T-helper 2 cell (primary cell): ENCODE measurements at regions not wholly inside any gene's neighbourhood (a gene's known extent, or its start where the extent isn't known, plus 50 kb on each side); places are given as distances from the start of the nearest gene placed in this dataset.

Experiments
- DNase-seq, 5 experiments: peaks; one replicate each; pipeline versions ENCODE4 v3.0.0 to v3.0.0-alpha.2; 2012 to 2022

DNA sequence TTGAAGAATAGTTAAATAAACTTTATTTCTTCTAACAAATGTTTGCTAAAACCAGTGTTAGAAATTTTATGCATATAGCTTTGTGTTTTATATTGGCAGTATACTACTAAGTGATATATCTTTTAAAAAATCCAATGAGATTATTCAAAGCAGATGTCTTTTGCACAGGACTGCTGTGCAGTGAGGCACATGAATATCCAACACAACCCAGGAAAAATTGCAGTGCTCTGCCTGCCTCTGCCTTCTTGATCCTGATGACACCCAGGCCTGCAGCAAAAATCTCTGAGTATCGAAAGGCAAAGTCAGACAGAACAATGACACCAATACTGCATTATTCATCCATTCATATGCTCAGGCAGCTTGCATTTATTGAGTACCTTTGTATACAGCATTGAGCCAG is 1076.5 kb upstream of the ARRDC3 start:
- DNase-seq = no peak

DNA sequence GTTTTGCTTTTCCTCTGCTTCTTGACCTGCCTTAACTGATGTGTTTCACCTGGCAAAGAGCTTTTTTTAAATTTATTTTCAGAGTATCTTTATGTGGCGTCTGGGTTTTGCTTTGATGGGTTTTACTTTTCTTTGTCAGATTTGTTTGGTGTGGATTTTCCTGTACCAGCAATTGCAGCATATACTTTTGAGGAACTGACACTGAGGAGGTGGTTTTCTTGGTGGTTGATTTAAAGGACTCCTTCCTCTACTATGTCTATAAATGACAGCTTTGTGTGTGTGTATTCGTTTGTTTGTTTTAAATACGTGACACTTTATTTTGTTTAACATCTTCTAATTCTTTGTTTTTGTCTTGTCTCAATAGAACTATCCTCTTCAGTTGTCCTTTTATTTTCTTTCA is 1071.9 kb upstream of the ARRDC3 start:
- no peak for DNase-seq

DNA sequence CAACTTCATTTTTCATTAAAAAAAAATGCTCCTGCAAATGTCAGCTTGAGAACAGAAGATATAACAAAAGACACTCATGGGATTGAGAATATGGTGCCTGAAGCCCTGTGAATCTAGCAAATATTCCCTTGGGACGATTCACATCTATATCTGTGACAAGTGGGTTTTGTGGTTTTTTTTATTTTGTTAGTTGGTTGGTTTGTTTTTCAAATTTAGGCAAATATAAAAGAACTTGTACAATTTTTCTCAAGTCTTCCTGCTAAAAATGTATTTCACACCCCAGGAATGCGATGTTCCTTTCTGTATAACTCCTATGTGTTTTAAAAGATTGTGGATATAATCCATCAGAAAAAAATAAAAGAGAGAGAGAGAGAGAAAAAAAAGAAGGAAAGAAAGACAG is 1061.8 kb upstream of the ARRDC3 start:
- DNase-seq = no peak

DNA sequence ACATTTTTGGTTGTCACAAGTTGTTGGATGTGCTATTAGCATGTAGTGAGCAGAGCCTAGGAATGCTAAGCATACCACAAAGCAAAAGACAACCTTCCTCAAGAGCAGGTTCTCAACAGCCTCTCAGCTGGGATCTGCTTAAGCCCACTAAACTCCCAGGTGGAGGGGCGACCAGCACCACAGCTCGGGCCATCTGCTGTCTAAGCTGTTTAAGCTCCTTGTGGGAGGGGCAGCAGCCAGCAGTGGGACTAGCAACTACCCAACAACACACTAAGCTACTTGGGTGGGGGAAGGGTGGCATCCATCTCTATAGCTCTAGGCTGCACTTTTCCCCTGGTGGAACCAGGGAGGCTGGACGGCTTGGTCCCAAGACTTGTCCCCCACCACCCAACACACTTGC is 1052.7 kb upstream of the ARRDC3 start:
- DNase-seq = no peak

DNA sequence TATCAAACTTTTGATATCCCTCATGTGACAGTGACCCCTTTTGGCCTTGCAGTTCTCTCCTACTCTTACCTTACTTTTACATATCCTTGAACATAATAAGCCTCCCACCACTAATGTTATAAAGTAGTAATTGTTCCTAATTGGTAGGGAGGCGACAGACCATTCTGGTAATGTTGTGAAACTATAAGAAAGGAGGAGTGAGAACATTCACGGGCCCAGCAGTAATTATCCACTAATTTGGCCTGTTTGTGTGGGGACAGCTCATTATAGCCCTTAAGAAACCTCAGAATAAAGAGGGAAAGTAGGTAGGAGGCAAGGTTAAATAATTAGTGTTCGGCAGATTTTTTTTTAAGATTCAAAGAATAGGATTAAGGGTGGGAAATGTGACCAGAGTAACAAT is 1046.5 kb upstream of the ARRDC3 start:
- DNase-seq = no peak

DNA sequence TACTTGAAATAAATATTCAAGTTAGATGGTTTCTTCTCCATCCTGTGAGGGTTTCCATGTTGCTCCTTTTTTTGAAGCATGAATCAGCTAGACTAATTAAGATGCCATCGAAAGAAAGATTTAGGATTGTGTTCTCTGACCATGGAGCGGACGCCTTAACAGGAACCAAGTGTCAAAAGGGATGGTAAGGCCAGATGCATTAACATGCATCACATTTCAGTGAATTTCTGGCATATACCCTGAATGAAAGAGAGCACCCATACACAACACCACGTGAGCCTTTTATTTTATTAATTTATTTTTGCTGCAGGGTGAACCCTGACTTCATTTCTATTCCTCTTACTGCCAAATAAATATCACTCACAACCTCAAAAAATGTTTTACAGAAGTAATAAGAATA is 1045.3 kb upstream of the ARRDC3 start:
- no peak for DNase-seq

DNA sequence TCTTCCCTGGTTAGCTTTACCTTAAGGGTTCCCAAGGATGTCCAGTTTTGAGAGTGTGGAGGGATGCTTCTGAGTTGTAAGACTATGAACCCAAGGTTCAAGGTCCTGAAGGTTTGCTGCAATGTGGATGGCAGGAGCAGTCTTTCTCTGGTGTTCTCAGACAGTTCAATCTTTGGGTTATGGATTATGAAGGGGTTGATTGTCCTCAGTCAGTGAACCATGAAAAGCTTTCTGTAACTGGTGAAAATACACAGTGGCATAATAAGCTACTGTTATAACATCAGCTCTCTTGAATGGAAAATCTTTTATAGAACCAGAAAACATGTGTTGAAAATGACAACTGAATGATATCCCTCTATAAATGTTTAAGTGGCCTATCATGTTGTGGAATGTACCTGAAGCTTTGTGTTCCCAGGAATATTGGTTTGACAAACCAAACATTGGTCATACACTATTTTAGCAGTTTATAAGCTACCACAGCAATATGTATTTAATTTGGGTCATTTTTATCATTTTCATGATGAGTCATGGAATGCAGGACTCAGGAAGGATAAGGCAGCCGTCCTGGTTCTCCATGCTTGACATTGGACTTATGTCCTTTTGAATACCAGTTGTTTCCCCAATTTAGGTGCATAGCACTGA is 1041.8 kb upstream of the ARRDC3 start:
- no peak for DNase-seq

DNA sequence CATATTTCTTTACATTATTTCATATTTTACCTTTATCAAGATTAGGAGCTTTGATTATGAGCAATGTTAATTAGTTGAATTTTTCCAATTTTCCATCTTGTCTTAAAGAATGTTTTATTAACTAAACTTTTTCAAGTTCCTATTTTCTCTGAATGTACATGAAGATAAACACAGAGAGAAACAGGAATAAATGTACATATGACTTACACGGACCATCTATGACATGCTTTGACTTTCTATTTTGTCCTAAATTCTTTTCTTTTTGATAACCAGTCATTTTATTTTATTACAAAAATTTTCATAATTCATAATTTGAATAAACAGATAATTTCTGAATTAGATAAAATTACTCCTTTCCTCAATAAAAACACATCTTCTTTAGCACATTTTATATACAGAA is 1038.8 kb upstream of the ARRDC3 start:
- DNase-seq = no peak

DNA sequence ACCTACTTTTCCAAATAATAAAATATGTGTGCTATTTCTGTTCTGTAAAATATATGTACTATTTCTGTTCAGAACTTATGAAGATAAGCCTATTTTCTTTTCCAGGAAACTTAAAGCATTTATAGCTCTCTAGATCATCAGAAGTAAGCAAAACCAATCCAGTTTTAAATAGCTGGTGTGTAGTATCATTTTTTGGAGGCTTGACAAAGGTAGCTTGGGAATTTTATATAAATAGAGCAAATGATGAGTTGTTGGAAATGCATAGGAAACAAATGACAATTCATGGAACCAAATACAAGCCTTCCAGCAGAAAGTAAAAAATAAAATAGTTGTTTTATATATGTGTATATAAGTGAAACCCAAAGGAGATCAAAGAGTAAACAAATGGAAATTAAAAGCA is 1038.1 kb upstream of the ARRDC3 start:
- no peak for DNase-seq

DNA sequence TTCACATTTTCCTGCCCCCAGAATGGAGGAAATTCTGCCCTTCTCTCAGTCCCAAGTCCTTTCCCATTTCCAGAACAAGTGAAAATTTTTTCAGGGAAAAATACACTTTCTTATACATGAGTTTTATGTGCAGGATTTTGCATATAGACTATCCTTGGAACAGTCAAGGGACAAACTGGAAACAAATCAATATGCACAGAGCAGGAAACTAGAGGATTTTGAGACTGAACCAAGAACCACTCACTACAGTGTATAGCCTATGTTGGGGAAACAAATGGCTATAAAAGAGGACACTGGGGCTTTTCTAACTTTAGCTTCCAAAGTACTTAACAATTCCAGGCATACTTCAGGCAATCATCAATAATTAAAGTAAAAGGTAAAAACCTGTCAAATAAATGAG is 1036.1 kb upstream of the ARRDC3 start:
- DNase-seq = no peak

DNA sequence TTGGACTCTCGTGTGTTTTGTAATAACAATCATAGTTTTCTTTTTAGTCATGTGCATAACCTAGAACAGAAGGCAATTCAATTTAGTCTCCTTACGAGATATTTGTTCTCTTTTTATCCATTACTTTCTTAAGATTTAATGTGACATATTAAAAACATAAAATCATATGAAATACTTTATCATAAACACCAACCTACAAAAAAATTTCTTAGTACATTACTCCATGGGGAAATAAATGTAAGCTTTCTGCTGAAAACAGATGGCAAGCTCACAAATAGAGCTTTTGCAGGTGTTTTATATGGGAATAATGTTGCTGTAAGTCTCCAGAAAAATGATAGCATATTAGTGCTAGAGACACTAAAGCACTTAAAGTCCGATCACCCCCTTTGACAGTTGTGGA is 1035.2 kb upstream of the ARRDC3 start:
- no peak for DNase-seq

DNA sequence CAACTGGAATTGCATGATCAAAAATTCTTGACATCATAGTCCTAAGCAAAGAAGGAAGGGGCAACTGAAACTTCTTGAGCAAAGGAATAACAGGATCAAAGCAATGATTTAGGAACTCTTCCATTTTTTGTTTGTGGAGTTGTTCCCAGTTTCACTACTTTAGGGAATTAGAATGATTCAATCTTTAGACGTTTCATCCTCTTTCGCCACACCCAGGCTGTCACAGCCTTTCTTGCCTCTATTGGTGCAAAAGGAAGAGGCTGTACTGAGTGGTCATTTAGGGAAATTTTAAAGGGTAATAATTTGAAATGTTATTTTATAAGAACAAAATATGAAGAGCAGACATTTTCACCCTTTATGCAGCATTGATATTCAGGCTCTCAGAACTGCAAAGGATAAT is 1026.0 kb upstream of the ARRDC3 start:
- DNase-seq = no peak

DNA sequence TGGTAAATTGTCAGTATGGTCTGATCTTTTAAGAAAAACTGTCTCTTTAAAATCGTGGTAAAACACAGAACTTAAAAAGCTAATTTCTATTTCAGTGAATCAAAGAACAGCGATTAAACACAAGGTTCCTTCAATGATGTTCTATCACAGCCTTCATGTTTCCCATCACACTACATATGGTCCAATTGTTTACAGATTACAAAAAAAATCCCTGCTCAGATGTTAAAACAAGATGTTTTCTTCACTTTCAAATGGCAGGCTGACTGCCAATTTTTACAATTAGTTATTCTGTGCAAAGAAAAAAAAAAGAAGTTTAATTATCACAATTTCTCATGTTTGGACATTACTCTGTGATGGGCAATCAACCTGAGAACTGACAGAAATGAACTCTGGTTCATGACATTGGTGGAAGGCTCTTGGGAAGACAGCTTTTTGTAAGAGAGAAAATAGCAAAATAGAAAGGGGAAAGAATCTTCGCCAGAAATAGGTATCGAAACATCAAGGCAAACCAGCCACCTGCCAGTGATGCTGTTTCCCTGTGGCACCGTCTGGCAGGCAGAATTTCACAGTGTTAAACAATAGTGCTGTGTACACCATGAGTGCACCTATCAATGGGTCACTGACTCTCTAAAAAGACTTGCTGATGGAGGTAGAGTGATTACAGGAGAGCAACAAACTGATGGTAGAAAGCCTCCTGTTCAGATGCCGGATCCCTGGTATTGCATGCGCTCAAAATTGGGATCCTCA is 1020.0 kb upstream of the ARRDC3 start:
- no peak for DNase-seq

DNA sequence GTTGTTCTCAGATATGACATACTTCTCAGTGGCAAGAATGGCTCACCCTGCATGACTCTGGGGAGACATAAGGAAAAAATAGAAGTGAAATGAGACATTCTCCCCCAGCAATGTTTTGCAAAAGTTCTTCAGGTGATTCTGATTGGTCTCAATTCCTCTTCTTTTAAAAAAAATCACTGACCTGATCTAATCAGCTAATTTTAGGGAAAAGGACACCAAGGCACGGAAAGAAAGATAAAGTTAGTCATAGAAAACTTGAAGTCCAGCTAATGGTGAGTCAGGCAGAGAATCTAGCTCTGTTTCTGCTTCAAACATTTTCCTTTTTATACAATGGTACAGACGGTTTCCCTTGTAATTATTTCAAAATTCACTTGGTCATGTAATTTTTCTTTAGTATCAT is 1018.9 kb upstream of the ARRDC3 start:
- no peak for DNase-seq

DNA sequence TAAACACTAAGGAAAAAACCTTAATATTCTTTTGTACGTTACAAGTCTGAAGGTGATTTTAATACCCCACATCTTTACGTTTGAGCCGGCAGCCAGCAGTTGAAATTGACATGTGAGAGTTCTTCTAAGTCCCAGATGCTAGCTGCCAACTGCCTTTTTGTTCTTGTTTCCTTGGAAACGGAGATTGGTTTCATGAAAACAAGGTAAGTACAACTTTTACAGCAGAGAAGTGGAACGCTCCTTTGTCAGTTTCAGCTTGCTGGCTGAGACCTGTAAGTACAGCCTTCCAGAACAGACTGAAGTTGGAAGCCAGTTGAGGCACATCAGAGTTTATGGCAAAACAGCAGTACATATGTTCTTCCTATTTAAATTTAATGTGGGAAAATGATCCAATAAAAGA is 1018.4 kb upstream of the ARRDC3 start:
- DNase-seq = no peak

DNA sequence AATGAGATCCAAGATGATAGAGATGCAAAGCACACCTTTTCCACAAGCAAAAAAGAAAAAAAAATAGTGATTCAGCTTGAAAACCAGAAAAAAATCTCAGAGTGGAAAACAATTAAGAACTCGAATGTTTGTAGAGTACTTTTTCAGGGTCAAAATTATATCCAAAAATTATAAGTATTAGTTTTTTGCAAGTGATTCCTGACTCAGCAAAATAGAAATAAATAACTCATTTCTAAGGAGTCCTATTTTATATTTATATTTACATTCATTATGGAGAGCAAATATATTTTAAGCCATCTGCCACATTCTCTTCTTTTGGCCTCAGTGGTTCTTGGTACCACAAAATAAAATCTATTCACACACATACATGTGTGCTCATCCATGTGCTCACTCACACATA is 1011.8 kb upstream of the ARRDC3 start:
- no peak for DNase-seq

DNA sequence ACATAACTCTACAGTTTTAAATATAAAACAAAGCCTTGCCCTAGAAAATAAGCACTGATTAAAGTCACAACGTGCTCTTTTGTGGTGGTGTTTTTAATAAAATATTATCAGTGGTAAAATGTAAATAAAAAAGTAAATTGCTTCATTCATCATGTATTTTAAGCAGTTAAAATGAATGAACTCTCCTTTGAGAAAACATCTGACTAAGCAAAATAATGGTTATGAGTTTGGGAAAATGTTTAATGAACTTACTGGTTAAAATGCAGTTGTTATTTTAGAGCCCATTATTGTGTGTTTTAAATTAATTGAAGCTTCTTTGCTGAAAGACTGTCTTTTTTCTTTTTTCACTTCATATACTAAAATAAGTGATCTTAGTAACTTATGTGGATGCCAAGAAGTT is 1007.5 kb upstream of the ARRDC3 start:
- DNase-seq = no peak

DNA sequence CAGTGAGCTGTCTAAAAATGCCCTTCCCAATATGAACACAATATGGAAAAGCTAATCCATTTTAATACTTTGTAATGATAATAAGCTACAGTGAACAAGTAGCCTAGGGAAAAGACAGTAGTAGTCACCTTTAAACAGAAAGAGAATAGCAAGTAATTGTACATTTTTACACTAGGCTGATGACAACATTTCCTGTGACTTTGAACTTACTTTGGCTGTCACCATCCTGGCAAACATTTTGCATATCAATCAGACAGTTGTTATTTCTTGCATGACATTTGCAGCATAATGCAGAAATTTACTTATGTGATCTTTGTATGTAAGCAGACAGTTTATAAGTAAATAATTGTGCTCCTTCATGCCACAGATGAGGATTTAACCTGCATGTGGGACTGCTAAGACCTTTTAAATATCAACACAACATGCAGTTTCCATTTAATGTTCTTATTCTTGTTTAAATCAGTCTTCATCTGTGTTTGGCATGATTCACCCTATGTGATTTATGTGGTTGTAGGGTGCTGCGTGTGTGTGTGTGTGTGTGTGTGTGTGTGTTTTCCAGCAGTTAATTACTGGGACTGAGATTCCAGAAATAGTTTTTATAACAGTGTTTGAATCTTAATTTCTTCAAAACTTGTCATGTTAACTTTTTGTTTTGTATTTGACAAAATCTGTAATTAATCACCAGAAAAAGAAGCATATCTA is 997.1 kb upstream of the ARRDC3 start:
- DNase-seq = no peak

DNA sequence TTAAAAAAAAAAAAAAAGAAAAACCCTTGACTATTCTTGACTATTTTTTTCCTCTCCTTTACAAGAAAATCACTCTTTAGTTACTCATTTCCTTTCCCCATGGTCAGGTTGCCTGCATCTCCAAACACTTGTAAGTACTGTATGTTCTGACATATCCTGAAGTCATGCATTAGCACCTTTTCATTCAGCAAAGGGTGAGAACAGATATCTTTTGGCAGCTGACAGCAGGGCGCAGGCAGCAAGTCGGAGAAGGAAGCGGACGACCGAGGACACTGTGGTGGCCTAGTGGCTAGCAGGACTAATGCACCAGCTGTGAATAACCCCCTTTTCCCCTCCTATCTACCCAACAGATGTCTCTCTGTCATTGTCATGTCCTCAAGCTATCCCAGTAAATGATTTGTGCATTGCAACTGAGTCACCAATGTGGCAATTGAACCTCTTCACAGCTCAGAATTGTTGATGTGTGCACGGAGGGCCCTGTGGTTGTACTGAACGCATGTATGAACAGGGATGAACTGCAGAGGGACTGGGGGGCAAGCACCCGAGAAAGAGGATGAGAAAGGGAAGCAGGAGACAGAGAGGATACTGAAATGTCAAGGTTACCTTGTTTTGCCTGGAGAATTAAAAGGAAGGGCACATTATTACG is 996.0 kb upstream of the ARRDC3 start:
- no peak for DNase-seq

DNA sequence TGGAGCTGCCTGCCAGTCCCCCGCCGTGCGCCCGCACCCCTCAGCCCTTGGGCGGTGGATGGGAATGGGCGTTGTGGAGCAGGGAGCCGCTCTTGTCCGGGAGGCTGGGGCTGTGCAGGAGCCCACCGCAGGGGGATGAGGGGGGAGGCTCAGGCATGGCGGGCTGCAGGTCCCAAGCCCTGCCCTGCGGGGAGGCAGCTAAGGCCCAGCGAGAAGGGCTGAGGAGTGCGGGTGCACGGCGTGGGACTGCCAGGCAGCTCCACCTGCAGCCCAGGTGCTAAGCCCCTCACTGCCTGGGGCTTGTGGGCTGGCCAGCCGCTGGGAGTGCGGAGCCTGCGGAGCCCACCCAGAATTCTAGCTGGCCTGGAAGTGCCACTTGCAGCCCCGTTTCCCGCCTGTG is 991.7 kb upstream of the ARRDC3 start:
- no peak for DNase-seq

DNA sequence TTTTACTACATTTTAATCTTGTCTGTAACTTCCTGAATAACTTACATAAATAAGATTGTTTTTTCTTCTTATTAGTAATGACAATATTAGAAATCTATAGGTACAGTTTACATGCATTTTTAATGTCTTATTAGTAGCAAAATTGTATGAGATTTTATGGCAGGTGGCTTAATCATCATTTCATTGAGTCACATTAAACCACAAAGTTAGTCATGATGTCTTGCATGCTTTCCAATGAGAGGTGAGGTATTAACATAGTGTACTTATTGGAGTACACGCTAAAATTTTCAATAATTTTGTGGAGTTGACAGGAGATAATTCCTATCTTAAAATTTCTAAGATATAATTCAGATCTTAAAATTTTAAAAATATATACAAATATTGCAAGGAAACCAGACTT is 989.6 kb upstream of the ARRDC3 start:
- DNase-seq = no peak

DNA sequence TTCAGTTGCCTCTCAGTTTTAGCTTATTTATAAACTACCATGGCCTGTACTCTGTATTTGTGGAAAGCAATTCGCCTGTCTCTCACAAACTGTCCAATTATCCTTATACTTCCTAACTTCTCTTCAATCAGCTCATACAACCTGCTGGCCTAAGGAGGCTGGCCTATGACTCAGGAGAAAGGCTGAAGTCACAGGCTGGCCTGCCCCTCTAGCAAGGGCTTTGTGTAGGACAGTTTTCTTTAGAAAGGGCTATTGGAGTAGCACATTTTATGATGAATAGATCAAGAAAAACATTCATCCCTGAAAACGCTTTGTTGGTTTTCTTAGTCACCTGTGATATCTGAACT is 988.7 kb upstream of the ARRDC3 start:
- no peak for DNase-seq

DNA sequence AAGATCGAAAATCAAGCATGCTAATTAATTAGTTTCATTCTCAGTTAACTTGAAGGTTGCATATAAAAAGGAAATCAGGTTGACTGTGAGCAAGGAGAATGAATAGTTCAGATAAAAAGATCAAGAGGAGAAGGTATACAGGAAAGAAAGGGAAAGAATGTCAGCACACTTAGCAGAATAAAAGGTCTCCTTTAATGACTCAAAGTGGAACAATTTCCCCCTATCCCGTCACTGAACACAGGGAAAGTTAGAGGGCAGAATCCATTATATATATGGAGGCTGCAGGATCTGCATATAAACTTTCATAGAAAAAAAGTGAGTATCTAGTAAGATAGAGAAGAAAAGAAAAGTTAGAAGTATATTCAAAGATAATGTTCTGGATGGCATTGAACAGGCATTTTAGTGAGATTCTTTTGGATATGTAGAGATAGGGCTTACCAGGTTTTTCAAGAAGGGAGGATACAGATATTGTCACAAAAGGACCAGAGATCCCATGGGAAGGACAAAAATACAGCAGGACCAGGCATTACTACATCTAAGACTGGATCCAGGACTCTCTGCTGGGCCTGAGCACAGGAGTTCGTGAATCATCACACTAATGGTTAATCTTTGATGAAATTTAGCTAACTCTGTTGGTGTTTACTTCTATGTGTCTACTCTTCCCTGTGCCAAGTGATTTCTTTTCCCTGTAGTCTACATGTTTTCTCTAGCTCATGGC is 988.2 kb upstream of the ARRDC3 start:
- no peak for DNase-seq
